ENCODE measurements at regions not wholly inside any gene's neighbourhood (a gene's known extent, or its start where the extent isn't known, plus 50 kb on each side); places are given as distances from the start of the nearest gene placed in this dataset.

DNA sequence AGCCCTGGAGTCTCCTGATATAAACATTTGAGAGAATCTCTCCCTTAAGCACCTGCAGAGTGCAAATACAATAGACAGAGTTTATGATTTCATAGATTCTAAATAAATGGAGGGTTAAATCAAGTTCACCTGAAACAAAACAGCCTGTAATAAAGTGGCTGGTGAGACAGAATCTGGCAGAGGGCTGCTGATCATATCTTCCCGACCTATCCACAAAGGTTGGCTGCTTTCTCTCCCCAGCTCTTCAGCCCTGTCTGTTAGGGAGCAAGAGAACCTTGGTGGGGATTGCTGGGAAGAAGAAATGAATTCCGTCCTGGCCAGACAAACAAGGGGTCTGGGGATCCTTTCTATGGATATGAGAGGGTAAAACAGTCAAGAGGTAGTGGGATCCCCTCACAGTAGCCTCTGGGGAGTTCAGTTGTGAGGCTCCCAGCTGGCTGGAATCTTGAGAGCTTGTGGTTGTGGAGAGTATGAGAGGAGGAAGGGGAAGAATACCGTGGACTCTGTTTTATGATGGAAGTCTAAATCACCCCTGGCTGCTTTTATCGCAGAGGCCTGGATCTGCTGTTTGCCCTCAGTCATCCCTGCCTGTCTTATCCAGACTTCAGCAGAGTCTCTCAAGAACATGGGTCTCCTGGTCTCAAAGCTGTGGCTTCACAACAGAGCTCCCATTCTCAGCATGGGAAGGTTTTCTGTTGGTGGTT, 451.3 kb downstream of the NTRK3 start:
- DNase-seq (ENCODE audit: low read depth), result no peak
- in situ Hi-C loops (cut with HindIII; ENCODE audit: low sequenced_read_pairs), result no loop called here
- TF ChIP-seq, protein P1, sequence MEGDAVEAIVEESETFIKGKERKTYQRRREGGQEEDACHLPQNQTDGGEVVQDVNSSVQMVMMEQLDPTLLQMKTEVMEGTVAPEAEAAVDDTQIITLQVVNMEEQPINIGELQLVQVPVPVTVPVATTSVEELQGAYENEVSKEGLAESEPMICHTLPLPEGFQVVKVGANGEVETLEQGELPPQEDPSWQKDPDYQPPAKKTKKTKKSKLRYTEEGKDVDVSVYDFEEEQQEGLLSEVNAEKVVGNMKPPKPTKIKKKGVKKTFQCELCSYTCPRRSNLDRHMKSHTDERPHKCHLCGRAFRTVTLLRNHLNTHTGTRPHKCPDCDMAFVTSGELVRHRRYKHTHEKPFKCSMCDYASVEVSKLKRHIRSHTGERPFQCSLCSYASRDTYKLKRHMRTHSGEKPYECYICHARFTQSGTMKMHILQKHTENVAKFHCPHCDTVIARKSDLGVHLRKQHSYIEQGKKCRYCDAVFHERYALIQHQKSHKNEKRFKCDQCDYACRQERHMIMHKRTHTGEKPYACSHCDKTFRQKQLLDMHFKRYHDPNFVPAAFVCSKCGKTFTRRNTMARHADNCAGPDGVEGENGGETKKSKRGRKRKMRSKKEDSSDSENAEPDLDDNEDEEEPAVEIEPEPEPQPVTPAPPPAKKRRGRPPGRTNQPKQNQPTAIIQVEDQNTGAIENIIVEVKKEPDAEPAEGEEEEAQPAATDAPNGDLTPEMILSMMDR (IDR thresholded peaks at IDR 0.05; ENCODE audit: low read depth, low read length, missing control alignments), result no peak
- H3K4me3 ChIP-seq (ENCODE audit: low read depth, low read length), result no peak overlapping the region

DNA sequence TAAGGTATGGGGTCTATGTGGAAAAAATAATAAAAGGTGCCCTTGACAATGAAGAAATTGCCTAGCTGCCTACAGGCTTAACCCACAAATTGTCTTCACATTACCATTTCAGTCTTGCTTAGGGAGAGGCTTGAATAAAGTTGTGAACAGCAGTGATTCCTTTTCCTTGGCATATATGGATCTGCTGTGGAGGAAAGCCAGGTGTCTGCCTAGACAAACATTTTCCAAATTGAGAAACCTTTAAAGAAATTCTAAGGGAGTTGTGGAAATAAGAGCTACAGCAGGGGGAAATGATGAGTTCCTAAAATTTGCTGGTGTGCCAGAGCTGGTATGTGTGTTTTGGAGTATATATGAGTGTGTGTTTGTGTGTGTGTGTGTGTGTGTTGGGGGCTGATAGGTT, 452.1 kb downstream of the NTRK3 start:
- TF ChIP-seq, protein P1 (IDR thresholded peaks at IDR 0.05; ENCODE audit: low read depth, low read length, missing control alignments), result no peak
- no peak for DNase-seq (ENCODE audit: low read depth)
- no peak overlapping the region for H3K4me3 ChIP-seq (ENCODE audit: low read depth, low read length)
- in situ Hi-C loops (cut with HindIII; ENCODE audit: low sequenced_read_pairs), result loop anchor here (5.0 kb wide), 1 partner anchor 67 kb away; no protein-coding TSS in a partner anchor

DNA sequence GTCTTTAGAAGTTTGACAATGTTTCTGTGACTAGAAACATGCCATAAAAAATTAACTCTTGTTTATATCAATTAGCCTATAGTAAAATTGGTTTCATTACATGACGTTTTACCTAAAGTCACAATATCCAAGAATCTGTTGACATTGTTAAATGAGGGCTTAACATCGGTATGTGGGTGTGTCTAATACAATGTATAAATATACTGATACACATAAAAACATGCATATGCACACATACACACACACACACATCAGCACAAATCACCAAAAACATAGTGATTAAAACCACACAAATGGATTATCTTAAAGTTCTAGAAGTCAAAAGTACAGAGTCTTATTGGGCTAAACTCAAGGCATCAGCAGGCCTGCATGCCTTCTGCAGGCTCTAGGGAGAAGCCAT, 456.7 kb downstream of the NTRK3 start:
- TF ChIP-seq, protein P1 (IDR thresholded peaks at IDR 0.05; ENCODE audit: low read depth, low read length, missing control alignments), result no peak
- H3K4me3 ChIP-seq (ENCODE audit: low read depth, low read length), result no peak overlapping the region
- in situ Hi-C loops (cut with HindIII; ENCODE audit: low sequenced_read_pairs), result loop anchor here (5.0 kb wide), 1 partner anchor 63 kb away; no protein-coding TSS in a partner anchor
- DNase-seq (ENCODE audit: low read depth), result no peak

DNA sequence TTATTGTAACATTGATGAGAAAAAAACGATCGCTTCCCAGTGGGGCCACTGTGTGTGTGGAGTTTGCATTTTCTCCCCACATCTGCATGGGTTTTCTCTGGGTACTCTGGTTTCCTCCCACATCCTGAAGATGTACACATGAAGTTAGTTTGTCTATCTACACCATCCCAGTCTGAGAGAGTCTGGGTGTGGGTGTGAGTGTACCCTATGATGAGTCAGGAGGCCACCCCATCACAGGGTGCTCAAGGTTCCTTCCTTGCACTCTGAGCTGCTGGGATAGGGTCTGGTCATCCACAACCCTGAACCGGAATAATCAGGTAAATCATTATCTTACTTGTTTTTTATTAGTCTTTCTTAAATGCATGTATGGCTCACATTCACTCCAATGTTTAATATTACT, 457.1 kb downstream of the NTRK3 start:
- no peak overlapping the region for H3K4me3 ChIP-seq (ENCODE audit: low read depth, low read length)
- in situ Hi-C loops (cut with HindIII; ENCODE audit: low sequenced_read_pairs), result no loop called here
- no peak for DNase-seq (ENCODE audit: low read depth)
- TF ChIP-seq, protein P1 (IDR thresholded peaks at IDR 0.05; ENCODE audit: low read depth, low read length, missing control alignments), result no peak

DNA sequence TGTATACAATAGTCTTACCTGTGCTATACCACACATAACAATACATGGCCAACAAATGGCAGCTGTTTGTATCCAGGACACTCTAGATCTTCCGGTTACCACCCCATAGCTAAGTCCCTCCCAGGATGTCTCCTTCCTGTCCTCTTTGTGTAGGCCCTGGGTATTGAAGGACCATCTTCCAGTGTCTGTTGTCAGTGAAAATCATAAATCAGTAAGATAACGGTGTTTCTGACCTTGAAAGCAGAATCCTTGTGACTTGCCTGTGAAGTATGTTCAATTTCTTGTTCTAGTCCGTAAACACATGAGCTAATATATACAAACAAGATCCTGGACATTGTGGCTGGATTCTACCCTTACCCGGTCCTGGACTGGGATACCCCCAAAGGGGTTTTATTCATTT, 462.8 kb downstream of the NTRK3 start:
- H3K4me3 ChIP-seq (ENCODE audit: low read depth, low read length), result no peak overlapping the region
- in situ Hi-C loops (cut with HindIII; ENCODE audit: low sequenced_read_pairs), result no loop called here
- TF ChIP-seq, protein P1 (IDR thresholded peaks at IDR 0.05; ENCODE audit: low read depth, low read length, missing control alignments), result no peak
- DNase-seq (ENCODE audit: low read depth), result no peak

DNA sequence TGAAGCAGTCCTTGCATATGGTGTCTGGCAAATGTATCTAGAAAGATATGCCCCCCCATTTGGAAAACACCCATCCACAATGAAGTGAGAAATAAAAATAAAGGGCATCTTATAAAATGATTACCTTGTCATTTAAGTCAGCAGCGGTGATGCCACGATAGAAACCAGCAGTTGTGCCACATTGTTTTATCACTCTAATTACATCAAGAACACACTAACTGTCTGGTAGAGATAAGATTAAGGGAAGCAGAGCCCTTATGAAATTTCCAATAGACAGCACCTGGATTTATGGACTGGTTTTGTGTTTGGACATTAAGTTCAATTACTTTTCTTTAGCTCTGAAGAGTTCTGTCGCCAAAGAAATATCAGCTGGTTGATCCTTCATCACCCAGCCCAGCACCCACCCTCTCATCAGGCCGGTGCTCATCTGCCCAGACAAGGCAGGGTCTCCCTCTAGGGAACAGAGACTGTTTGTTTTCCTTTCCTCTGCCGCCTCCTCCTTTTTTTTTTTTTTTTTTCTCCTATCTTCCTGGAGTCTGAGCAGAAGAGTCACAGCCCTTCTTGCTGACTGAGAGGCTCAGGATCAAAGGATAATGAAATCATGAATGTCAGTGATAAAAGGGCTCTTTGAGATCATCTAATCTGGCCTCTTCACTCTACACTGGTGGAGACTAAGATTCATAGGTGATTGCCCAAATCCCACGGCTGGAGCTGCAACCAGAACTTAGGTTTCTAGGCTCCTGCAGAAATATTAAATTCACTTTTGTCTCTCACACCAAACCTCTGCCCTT, 464.1 kb downstream of the NTRK3 start:
- no peak for DNase-seq (ENCODE audit: low read depth)
- no peak overlapping the region for H3K4me3 ChIP-seq (ENCODE audit: low read depth, low read length)
- TF ChIP-seq, protein P1 (IDR thresholded peaks at IDR 0.05; ENCODE audit: low read depth, low read length, missing control alignments), result no peak
- in situ Hi-C loops (cut with HindIII; ENCODE audit: low sequenced_read_pairs), result no loop called here

All from astrocyte of the cerebellum (primary cell).